Hypothalamus (tissue), 51 donors: ENCODE measurements at regions not wholly inside any gene's neighbourhood (a gene's known extent, or its start where the extent isn't known, plus 50 kb on each side); places are given as distances from the start of the nearest gene placed in this dataset.
"Not testable (repeated sequence)": the region's sequence is repeated elsewhere in the genome, so short reads cannot be mapped to it uniquely, and the experiment has no call there.

Experiments
- DNase-seq, 51 donors: peaks; one replicate each; lab custom pipeline; 2025; lab: John Stamatoyannopoulos, UW

DNA sequence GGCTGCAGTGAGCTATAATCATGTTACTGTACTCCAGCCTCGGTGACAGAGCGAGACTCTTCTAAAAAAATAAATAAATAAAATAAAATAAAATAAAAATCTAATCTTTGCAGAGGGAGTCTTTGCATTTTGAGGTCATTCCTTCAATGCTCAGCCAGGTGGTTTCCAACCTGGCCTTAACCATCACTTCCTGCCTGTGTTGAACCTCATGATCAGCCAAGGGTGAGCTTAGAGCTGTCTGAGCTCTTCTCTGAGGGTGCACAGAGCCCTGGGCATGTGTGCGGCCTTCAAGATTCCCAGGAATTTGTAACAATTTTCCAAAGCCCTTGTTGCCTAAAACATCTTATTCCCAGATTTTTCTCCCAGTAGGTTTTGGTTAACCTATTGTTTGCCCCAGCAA, 94.3 kb downstream of the KCNJ12 start:
- DNase-seq: not testable (repeated sequence)

DNA sequence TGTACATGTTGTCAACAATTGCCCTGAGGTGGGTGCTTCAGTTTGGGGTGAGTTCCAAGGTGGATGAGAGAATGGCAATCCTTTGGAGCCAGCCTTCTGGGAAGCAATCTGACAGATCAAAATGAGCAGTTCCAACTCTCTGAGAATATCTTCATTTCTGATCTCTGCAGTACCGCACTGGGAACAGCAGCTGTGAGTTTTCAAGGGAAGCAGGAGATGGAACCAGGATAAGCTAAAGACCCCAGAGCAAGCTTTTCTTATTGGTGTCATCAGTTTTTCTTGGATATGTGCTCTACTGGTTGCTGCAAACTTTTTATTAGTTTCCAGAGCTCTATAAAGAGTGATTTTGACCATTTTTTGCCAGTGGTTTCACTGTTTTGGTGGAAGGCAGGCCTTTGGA, 94.7 kb downstream of the KCNJ12 start:
- DNase-seq: no peak

DNA sequence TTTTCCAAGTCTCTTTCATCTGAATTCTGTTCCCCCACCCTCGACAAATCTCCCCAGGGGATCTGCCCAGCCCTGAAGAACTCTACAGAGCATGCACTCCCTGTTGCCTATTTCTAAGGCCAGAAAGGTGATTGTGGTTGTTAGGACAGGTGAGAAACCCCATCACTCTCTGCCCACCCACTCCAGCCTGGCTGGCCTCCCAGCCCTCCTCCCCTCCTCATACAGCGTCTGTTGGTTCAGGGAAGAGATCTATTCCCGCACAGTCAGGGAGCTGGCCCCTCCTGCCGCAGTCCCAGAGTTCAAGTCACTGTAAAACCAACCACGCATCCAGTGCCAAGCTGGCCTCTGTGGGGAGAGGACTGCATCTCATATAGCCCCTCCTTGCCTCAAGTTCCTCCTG, 98.7 kb downstream of the KCNJ12 start:
- DNase-seq: no peak

DNA sequence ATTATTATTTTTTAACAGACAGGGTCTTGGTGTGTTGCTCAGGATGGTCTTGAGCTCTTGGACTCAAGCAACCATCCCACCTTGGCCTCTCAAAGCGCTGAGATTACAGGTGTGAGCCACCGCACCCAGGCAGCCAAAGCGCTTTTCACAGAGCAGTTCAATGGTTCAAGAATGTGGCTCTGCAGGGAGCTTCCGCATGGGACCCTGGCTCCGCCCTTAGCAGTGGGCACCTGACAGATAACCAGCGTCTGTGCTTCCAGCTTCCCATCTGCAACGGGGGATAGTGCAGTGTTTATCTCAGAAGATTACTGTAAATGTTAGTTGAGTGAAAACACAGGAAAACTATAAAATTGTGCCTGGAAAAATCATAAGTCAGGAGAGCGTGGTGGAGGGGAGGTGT, 99.4 kb downstream of the KCNJ12 start:
- DNase-seq: no peak

DNA sequence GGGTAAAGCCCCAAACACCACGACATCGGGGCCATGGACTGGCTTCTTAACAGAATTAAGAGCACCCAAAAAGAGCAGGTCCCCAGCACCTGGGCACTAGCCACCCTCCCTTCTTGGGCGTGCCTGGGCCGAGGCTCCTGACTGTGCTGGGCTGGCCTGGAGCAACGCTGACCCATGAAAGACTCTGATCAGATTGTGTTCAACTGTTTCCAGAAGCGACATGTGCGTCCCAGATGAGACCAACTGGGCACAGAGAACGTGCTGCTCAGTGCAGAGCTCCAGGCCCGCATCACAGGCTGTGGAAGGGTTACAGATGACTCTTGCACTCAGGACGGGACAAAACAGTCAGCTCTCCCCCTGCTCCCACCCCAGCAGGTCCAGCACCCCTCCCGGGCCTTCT, 100.7 kb downstream of the KCNJ12 start:
- no peak for DNase-seq

DNA sequence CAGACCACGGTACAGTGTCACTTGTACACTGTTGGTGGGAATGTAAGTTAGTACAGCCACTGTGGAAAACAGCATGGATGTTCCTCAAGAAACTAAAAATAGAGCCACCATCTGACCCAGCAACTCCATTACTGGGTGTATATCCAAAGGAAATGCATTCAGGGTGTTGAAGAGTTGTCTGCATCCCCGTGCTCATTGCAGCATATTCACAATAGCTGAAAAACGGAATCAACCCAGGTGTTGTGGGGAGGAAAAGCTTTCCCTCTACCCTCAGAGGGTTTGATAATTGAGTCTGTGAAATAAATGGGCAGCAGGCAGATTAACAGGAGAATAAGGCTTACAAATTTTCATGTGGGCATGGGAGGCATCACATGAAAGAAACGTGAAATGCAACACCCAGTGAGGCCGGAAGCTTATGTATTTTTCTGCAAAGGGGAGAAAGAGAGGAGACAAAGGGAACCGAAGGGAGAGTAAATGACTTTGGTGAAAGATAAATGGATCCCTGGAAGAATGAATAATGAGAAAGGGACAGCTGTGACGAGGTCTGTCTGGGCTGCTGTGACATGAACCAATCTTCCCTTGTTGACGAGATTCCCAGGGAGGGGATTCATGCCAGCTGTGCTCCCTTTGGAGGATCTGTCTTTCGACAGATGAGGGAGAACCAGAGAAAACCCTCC, 106.2 kb downstream of the KCNJ12 start:
- no peak for DNase-seq

DNA sequence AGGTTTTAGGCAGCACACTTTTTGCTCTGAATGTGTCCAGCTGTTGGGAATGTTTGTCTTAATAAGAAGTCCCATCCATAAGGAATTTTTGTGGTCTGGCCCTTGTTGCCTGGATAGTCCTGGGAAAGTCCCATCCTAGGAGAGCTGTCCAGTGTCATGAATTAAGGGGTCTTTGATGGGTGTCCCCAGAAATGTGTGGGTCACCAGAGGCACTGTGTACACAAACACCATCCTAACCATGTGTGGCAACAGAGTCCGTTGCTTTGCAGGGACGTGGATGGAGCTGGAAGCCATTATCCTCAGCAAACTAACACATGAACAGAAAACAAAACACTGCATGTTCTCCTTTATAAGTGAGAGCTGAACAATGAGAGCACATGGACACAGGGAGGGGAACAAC, 111.9 kb downstream of the KCNJ12 start:
- DNase-seq: not testable (repeated sequence)

DNA sequence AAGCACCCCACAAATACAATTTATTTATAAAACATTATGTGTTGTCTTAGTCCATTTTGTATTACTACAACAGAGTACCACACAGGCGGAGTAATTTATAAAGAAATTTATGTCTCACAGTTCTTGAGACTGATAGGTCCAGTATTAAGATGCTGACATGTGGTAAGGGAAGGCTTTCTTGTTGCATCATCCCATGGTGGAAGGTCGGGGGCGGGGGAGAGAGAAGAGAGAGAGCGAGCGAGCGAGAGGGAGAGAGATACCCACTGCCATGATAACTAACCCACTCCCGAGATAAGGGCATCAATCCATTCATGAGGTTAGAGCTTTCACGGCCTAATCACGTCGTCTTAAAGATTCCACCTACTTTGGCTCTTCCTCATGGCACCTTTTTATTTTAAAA, 117.8 kb downstream of the KCNJ12 start:
- DNase-seq: no peak

DNA sequence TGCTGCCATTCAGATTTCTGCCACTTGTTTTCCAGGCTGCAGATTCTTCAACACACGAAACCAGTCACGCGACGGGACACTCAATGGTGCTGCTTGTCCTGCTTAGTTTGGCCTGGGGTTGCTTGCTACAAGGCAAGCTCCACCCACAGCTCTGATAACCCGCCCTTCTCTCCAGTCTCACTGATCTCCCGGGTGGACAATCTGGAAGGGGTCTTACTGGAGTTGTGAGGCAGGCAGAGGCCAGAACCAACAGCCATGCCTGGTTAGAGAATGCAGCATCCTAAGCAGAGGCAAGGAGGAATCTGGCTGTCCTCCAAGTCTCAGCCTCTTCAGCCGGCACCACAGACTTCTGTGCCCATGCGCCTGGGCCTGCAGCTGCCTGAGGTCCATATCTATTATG, 119.1 kb downstream of the KCNJ12 start:
- DNase-seq: peak in 9 of 51 donors; percentile 4 to 34 (median 16)

DNA sequence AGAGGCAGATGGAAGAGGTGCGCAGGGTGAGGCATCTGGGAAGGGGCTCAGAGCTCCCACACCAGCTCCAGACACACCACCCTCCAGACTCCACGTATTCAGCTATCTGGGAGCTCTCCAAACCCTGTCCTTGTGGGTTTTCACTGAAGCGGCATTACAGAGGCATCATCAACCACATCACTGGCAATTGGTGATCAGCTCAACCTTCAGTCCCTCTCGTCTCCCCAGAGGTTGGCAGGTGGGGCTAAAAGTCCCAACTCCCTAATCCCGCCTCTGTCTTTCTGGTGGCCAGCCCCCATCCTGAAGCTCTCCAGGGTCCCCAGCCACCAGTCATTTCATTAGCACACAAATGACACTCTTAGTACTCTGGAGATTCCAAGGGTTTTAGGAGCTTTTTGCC, 123.9 kb downstream of the KCNJ12 start:
- DNase-seq: no peak

DNA sequence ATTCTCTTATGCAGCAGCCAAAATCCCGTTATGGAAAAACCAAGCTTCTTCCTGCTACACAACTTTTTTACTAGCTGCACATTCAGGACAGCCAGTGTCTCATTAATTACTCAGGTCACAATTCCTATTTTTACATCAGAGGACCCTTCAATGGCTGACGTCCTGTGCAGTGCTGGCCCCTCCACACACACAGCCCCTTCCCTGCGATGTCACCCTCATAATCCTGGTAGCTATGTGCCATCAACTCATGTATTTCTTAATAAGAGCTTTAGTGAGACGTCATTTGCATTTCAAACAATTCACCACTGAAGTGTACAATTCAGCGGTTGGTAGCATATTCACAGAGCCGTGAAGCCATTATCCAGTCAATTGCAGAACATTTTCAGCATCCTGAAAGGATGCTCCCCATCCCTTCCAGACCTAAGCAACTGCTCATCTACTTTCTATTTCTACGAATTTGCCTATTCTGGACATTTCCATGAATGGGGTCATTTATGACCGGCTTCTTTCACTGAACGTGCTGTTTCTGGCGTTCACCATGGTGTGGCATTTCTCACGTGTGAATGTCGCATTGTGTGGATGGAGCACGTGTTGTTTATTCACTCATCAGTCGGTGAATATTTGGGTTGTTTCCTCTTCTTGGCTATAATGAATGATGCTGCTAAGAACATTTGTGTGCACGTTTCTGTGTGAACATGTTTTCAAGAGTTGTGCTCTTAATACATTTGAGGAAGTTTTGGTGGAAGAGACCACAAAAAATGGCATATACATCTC, 126.0 kb downstream of the KCNJ12 start:
- peak in 1 of 51 donors; percentile 8 for DNase-seq

DNA sequence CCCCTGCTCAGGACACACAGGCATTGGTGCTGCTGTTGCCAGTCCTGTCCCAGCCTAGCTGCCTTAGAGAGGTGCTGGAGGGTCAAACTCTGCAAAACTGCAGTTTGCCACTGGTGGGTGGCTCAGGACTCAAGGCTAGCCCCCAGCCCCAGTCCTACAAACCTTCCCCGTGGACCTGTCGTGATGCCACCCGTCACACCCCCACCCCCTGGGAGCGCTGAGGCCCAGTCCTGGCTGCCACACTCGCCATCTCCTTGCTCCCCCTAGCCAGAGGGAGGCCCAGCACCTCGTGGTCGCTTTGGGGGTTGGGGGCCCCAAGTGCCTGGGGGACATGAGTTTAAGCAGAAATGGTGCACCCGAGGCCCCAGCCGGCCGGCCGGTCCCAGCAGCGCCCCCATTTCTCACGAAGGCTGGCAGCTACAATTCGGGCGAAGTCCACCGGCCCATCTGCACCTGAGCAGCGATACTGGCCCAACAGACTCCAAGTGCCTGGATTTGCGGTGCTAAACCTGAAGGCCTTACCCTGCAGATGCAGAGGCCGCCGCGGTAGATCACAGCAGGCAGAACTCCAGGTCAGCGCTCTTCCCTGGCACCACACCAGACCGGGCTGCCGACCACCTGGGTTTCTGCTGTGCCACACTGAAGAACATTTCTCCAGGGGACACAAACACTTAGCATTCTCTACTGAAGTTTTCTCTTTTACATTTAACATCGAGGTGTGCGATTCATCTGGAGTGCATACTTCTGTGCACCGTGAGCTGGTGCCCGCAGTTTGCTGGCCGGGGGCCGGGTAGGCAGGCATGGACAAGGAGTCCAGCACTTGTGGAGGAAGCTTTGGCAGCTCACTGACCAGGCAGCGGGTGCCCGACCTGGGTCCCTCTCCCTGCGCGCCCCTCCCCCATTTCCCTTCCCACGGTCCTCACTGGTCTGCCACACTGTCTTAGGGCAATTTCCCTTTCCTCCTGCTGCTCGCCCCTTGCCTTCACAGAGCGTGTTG, 130.0 kb downstream of the KCNJ12 start:
- no peak for DNase-seq

DNA sequence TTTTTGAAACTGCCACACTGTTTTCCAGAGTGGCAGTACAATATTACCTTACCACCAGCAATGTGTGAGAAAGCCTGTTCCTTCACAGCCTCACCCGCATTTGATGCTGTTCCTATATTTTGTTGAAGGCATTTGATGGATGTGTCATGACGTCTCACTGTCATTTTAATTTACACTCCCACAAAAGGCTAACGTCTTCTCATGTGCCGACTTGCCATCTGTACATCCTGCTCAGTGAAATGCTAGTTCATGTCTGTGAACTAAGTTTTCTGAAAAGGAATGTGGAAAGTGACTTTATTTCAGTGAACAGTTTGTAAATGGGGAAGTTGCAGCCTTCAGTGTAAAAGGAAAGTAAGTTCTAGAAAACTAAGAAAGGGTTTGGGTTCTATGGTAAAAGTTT, 131.6 kb downstream of the KCNJ12 start:
- not testable (repeated sequence) for DNase-seq

DNA sequence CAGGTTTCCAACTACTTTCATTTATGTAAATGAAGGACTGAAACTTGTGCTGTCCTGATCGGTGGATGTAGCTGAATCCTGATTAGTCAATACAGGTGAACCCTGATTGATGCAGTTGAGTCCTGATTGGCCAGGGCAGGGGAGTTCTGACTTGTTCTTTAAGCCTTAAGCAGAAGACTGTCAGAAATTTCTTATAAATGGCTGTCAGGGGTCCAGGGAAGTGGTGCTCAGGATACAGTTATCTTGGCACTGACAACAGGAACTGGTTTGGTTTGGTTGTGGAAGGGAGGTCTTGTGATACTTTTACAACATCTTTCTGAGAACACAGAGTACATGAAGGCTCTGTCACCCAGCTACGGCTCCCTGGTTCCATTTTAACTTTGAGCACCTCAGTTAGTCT, 132.1 kb downstream of the KCNJ12 start:
- DNase-seq: no peak

DNA sequence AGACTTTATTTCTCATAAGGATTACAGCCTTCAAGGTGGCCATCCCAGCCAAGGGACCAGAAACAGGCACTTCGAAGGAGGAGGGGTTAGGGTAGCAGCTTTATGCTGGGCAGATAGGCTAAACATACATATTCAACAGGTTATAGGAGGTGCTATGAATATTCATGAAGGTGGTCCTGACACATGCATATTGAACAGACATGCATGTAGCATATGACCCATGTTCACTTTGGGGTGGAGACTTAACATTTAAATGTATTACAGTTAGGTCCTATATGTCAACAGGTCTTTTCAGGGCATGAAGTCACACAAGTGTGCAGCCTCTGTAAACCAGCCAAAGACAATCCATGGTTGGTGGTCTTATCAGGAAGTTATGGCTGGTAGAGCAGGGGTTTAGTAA, 133.2 kb downstream of the KCNJ12 start:
- not testable (repeated sequence) for DNase-seq

DNA sequence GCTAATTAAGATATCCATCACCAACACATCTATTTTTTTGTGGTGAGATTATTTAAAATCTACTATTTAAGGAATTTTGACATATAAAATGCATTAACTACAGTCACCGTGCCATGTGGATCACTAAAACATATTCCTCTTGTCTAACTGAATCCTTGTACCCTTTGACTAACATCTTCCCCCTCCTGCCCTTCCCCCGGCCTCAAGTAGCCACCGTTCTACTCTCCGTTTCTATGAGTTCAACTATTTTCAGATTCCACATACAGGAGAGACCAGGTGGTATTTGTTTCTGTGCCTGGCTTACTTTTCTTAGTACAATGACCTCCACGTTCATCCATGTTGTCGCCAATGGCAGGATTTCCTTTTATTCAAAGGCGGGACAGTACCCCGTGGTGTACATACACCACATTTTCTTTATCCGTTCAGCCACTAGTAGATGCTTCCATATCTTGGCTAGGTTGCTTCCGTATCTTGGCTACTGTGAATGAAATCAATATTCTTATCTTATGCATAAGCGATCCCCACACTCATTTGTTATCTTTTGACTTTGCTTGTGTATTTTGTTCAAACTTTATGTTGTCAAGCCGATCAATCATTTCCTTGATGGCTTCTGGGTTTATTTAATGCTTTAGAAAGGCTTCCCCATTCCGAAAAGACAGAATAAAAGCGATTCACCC, 134.7 kb downstream of the KCNJ12 start:
- DNase-seq: no peak

DNA sequence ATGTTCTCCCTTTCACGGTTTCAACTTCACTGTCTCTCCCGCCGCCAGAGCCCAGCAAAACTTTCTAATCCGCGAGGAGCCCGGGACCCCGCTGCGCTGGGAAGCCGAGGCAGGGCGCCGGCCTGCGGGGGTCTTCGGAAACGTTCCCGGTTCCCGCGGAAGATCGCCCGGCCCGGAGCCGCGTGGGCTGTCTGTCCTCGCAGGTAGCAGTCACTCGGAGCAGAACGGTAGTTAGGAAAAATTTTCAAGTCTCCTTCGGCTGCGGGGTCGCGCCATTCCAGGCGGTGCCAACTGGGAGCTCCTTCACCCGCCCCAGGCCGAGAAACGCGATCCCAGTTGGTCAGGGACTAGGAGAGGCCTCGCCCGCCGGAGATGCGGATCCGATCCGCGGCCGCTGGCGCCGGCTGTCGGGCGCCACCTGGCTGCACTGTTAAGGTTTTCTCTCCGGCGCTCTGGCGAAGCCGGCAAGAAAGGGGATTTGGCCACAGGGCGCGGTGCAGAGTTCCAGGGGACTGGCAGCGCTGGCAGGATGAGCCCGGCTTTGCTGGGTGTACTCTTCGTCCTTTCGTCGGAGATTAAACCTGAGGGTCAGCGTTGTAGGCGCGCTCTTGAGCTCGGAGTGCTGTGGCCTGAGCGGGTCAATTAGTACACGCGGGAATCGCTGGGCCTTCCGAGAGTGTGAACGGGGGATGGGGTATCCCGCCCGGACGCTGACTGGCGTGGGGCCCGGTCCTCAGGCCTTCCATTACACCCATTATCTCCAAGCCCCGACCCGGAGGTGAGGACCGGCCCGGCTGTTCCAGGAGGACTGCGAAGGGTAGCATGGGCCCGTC, 135.4 kb downstream of the KCNJ12 start:
- DNase-seq: peak; percentile 21 to 85 (median 69)

DNA sequence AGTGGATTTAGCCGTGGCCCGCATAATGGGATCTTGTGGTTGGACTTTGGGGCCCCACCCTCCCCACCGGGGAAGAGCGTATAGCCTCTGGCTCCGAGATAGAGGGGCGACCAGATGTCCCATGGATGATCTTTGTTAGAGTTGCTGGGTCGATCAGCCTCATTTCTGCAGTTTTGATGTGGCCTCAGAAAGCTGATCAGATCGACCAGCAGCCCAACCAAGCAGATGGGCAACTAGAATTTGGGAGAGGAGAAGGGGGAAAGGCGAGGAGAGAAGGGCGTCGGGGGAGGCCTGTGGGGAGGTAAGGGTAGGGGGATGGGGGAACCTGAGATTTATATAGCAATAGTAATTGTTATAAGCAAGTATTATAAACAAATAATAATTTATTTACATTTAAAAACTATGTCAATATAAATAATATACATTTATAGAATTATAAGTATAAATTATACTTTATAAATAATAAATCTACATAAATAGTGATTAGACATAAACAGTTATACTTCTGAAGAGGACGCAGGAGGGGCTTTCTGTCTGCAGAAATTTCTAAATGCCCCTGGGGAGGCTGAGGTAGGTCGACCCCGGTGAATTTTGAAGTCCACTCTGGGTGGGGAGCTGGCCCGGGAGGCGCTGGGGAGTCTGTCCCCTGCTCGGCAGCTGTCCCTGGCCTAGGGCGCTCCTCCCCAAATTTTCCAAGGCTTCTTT, 136.3 kb downstream of the KCNJ12 start:
- no peak for DNase-seq

DNA sequence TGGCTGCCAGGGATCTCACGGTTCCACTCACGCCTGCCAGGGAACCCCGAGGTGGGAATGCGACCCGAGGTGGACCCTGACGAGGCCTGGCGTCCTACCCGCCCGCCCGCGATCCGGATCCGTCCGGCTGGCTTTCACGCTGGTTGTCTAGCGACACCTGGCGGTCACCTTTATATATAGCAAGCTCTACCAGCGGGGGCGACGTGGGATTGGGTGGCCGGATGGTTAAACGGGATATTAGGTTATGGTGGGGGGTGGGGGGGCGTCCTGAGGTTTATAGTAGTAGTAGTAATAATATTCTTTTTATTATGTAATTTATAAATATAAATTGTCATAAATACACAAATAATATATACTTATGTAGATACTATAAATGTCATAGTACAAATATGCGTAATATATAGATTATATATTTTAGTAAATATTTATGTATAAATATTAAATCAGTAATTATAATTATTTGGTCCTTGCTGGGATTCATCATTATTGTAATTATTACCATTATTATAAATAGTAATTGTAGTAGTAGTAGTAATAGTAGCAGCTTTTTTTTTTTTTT, 136.9 kb downstream of the KCNJ12 start:
- peak in 48 of 51 donors; percentile 8 to 79 (median 52) for DNase-seq
